ENCODE measurements at regions not wholly inside any gene's neighbourhood (a gene's known extent, or its start where the extent isn't known, plus 50 kb on each side); places are given as distances from the start of the nearest gene placed in this dataset.

GRCh38 chr6:71139249-71139648 is 149.4 kb upstream of the OGFRL1 start:
- TF ChIP-seq REST (IDR thresholded peaks at IDR 0.05; ENCODE audit: insufficient read depth in 1 of 2, low read depth in 2 of 2, low read length in 2 of 2) (no peak), POLR2AphosphoS5 (IDR thresholded peaks at IDR 0.05; ENCODE audit: low read depth, low read length) (no peak), FOXP2 (optimal IDR thresholded peaks at IDR 0.05; ENCODE audit: borderline replicate concordance, extremely low read depth, extremely low read length, insufficient read depth) (no peak), TAF1 (IDR thresholded peaks at IDR 0.05; ENCODE audit: borderline replicate concordance, insufficient read depth, low read length) (no peak), SIN3A (IDR thresholded peaks at IDR 0.05; ENCODE audit: borderline replicate concordance, insufficient read depth, low read length) (no peak)

All from PFSK-1 (cell line).